ENCODE measurements at regions not wholly inside any gene's neighbourhood (a gene's known extent, or its start where the extent isn't known, plus 50 kb on each side); places are given as distances from the start of the nearest gene placed in this dataset.
"Not testable (repeated sequence)": the region's sequence is repeated elsewhere in the genome, so short reads cannot be mapped to it uniquely, and the experiment has no call there.

GRCh38 chr7:119175911-119176627, 951.6 kb downstream of the ANKRD7 start:
- peak; percentile 42 for DNase-seq

GRCh38 chr7:119177863-119178262, 953.4 kb downstream of the ANKRD7 start:
- DNase-seq, result no peak

DNA sequence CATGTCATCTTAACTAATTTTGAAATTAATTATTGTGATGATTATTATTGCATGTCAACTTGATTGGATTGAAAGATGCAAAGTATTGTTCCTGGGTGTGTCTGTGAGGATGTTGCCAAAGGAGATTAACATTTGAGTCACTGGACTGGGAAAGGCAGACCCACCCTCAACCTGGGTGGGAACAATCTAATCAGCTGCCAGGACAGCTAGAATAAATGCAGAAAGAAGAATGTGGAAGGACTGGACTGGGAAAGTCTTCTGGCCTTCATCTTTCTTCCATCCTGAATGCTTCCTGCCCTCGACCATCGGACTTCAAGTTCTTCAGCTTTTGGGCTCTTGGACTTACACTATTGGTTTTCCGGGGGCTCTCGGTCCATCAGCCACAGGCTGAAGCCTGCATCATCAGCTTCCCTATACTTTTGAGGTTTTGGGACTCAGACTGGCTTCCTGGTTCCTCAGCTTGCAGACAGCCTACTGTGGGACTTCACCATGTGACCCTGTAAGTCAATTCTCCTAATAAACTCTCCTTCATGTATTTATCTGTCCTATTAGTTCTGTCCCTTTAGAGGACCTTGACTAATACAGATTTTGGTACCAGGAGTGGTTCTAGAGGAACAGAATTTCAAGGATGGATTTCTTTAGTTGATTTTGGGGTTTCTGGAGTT, 959.8 kb downstream of the ANKRD7 start:
- DNase-seq, result no peak

GRCh38 chr7:119196183-119196582, 971.7 kb downstream of the ANKRD7 start:
- no peak for DNase-seq

DNA sequence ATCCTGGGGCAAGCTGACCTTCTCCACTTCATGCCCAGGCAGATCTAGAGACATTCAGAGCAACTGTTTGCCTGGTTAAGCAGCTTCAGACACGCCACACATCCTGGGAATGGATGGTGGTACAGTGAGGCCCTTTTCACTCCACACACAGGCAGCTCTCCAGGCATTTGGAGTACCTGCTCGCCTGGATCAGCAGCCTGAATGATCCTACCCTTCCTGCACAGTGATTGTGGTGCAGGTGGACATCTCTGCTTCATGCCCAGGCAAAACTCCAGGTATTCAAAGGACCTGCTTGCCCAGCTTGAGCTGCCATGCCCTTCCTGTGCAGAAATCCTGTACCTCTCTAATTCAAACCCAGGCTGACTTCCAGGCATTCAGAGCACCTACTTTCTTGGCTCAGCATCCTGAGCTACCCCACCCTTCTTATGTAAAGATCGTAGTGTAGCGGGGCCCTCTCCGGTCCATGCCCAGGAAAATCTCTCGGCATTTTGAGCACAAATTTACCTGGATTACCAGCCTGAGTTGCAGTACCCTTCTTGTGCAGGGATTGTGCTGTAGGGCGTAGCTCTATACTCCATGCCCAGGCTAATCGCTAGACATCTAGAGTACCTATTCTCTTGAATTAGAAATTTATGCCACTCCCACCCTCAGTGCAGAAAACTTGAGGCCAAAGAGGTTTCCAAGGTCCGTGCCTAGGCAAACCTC, 972.8 kb downstream of the ANKRD7 start:
- DNase-seq, result no peak

DNA sequence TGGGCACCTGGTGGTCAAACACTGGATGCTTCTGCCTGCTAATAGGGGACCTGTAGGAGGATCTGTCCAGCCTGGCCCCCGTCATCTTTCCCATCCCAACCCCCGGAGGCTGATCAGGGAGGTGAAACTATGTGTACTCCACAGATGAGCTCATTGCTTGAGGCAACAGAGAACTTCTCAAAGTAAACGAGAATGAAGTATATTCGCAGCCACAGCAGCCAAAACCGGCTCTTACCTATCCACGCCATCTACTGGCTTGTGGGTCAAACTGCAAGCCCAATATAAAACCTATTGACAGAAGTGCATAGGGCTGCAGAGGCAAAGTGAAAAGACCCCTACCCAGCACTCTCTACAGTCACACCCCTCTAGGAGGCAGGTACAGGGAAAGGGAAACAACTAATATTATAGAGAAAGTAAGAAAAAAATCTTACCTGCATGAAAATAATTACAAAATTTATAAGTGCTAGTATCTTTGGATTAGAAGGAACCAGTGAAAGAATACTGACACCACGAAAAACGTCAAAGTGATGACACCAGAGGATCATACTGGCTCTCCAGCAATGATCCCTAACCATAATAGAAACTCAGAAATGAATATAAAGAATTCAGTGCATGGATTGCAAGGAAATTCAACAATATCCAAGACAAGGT, 973.5 kb downstream of the ANKRD7 start:
- DNase-seq, result peak; percentile 48

DNA sequence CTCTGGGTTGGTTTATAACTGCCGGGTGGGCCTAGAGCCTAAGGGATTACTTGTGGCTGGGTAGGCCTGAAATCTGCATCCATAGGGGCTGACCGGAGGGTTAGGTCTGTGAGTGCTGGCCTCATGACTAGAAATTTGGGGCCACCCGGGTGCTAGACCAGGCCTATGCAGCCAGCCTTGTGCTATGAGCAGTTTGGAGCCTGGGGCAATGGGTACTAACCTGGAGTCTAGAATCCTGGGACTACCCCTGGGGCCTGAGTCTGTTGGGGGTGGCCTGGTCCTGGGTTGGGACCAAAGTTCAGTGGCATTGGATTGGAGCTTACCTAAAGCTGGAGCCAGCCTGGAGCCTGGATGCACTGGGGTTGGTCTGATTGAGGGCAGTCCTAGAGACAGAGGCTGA, 995.2 kb downstream of the ANKRD7 start:
- DNase-seq, result no peak

DNA sequence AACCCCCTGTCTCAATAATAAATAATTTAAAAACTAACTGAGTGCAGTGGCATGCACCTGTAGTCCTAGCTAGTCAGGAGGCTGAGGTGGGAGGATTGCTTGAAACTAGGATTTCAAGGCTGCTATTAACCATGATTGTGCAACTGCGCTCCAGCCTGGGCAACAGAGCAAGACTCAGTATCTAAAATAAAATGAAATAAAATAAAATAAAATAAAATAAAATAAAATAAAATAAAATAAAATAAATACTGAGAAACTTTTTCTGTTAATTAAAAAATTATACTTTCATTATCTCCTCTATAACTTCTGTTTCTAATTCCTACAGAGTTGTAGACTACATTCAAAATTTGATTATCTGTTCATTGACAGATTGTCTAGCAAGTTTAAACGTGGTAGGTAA, 999.4 kb downstream of the ANKRD7 start:
- no peak for DNase-seq

DNA sequence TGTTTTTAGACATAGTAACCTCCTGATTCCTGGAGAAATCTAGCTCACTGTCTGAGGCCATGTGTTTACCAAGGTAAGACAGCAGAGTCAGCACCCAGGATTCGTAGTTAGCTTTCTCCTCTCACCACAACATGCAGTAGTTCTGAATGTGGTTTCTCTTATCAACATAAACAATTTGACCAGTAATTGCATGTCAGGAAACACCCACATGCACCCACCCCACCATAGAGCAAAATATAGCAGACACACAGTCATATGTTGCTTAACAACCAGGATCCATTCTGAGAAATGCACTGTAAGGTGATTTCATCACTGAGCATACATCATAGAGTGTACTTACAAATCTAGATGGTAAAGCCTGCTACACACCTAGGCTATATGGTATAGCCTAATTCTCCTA, 1004.0 kb downstream of the ANKRD7 start:
- peak; percentile 64 for DNase-seq

DNA sequence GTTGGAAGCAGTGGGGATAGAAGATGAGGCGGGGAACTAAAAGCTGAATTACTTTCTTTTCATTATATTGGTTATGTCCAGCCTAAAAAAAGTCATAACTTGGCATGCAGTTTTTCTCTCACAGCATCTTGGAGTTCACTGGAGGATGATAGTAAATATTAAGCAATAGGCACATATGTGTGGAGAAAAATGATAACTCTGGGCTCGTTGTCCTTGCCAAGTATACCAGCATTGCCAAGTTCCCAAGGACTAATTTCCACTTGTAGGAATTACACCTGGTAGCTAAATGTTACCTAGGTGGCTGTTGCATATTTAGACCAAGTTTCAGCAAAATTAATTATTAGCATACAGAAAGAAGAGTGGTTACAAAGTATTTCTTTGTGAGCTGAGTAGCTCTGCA, 1007.6 kb downstream of the ANKRD7 start:
- DNase-seq, result no peak

DNA sequence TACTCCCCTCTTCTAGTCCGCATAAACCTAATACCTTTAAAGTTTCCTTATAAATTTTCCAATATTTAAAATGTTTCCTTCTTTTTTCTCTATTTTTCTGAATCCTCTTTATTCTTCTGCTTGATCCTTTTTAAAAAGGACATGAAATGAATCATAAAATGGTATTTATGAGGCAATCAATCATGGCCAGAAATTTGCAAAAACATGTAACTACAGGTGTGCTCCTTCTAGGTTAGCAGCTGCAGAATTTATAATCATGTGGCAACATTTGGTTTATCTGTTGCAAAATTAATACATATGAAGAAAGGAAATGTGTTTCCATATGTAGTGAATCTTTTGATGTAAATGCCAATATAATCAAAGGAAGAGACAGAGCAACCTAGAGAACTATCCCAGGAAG, 1008.5 kb downstream of the ANKRD7 start:
- DNase-seq, result no peak

DNA sequence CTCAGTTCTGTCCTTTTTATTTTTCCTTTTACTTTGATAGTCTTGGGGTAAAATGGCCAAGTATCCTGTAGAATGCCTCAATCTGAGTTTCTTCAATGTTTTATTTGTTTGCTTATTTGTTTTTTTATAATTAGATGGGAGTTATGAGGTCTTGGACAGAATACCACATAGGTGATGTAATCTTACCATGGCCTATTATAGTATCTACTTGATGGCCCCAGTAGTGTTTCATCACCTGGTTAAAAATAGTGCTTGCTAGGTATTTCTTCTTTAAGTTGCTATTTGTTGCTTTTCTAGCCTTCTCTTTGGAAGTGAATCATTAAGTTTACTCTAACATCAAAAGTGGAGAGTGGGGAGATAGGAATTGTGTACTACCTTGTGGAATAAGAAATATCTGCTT, 1020.0 kb upstream of the KCND2 start:
- DNase-seq, result no peak

GRCh38 chr7:119254742-119255141, 1018.2 kb upstream of the KCND2 start:
- peak; percentile 24 for DNase-seq

DNA sequence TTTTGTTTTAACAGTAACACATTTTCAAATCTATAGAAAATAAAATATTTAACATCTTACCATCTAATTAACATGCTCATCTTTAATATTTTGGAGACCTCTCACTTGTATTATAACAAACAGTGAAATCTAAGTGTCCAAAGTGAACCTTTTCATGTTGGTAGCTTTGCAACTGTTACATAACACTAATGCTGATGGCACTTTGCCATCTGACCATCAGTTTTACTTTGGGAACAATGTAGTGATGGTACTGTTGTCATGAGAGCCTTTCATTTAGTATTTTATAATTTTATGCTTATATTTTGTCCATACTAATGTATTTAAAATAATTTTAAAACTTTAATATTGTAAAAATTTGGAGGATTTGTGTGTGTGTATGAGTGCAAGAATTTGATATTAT, 1017.0 kb upstream of the KCND2 start:
- DNase-seq, result no peak

DNA sequence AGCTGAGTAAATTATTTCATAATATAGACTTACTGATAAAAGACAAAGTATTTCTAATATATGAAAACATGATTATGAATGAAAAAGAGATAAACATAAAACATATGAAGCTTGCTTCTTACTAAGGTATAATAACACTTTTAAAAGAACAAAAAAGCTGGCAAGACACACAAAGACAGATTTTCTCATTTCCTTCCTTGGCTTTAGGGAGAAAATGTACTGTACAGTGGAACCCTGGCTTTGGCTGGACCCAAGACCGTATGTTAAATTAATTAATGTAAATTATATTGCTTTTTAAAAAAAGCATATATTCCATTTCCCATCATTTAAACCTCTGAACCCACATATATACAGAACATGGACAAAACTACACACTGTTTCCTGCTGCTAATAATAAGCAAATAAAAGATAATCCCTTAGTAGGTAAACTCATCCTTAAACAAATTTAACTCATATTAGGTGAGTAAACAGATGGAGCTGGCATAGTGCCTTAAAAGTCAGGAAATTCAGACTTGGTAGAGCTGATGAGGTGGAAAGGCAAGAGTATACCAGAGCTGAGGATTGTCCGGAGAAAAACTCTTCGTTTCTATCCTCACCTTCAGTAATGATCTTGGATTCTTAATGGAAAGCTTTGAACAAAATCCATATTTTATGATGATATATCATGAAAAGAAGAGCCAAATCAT, 1016.4 kb upstream of the KCND2 start:
- no peak for DNase-seq

DNA sequence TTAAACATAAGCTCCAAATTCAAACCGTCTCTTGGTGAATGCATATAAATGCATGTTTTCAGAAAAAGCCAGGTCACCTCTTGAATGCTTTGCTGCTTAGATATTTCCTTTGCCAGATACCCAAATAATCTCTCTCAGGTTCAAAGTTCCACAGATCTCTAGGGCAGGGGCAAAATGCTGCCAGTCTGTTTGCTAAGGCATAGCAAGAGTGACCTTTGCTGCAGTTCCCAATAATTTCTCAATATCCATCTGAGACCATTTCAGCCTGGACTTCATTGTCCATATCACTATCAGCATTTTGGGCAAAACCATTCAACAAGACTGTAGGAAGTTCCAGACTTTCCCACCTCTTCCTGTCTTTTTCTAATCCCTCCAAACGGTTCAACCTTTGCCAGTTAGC, 1006.2 kb upstream of the KCND2 start:
- DNase-seq, result not testable (repeated sequence)

GRCh38 chr7:119270045-119270464, 1002.9 kb upstream of the KCND2 start:
- peak; percentile 42 for DNase-seq

- no peak for DNase-seq
These were observed 1002.3 kb upstream of the KCND2 start for GRCh38 chr7:119270644-119271043.

DNA sequence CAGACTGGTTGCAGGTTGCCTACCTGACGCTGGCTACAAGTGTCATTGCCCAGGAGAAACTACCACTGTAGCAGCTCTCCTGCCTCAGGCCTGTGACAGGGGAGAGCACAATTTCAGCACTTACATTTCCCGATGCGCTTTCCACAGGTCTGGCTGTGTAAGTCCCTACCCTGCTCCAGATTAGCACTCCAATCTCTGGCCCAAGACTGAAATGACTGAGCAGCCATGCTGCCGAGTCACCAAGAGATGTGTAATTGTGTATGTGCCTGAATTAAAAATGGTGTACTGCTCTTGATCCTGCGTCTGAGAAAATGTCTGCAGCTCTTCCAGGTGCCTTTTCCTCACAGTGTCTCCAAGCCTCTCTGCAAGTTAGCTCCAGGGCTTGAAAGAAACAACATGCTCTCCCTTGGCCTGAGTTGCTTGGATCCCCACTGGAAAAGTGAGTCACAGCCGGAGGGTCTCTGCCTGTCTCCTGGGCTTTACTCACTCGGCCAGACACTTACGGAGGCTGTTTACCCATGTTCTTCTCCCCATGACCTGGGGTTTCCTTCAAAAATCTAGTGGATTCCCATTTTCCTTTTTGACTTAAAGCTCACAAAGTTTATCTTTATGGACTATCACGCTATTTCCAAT, 1001.7 kb upstream of the KCND2 start:
- DNase-seq, result no peak

DNA sequence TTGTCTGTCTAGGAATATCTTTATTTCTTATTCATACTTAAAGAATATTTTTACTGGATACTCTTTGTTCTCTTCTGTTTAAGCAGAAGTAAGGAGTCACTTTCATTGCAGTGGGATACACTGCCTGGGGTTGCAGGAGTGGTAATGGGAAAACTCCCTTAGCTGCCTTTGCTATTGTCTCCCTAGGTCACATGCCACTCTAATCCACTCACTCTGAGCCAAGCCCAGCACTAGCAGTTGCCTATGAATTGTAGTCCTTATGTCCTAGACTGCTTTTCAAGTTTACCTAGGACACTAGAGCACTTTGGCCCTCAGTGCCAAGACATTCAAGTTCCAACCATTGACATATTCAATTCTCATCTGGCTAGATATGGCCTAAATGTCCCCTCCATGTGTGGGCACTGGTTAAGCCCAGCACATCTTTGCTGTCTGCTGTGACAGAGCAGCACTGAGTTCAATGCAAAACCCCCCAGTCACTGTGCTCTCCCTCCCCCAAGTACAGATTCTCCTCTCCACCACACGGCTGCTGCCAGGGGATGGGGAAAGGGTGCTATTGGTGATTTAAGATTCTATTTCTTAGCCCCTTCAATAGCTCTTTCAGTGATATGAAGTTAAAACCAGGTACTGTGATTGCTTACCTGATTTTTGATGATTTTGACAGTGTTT, 991.7 kb upstream of the KCND2 start:
- no peak for DNase-seq

- DNase-seq, result no peak
These were observed 989.6 kb upstream of the KCND2 start for GRCh38 chr7:119283353-119283752.

DNA sequence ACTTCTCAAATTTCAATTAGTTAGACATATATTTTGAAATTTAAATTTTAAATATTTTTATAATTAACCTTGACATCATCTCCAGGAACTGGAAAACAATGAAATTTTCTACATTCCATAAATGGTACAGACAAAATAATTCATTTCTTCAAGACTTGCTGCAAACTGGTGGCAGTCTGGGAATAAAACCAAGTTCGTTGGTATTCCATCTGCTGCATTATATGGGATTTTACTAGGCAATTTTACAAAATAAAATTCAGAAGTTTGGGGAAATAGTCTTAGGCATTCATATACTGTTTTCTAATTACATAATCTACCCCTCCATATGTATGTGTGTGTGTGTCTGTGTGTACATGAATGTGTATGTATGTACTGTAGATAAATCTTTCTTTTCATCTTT, 984.6 kb upstream of the KCND2 start:
- DNase-seq, result no peak

Data from NCI-H226 (cell line).